OCI-LY7 (cell line): ENCODE measurements at regions not wholly inside any gene's neighbourhood (a gene's known extent, or its start where the extent isn't known, plus 50 kb on each side); places are given as distances from the start of the nearest gene placed in this dataset.

Experiments used
- BruUV-seq: library from RNA; stranded (reverse); fragments of 400-500 nt; replicated peaks from 2 replicates; lab custom pipeline; 2021; lab: Mats Ljungman, UMichigan
- CTCF ChIA-PET: fragments of 300-600 bp; sonication (Branson Sonifier 250); formaldehyde crosslinking; loops from one replicate; lab custom pipeline; 2022; ENCODE audit warnings: antibody characterized with exemption; ENCODE audit not compliant: unreplicated experiment; lab: Charles Lee
- POLR2A ChIA-PET: fragments of 300-600 bp; sonication (Branson Sonifier 250); formaldehyde crosslinking; loops from one replicate; lab custom pipeline; 2022; ENCODE audit warnings: antibody characterized with exemption; lab: Charles Lee
- DNase-seq: peaks from one replicate; pipeline ENCODE4 v3.0.0-alpha.2; 2015; ENCODE audit warnings: low spot score
- H2AFZ ChIP-seq: fragments of 200-600 bp; sonication (generic), shearing (Covaris generic); 2 replicates; pipeline ENCODE4 v1.6.1; 2014; ENCODE audit warnings: mild to moderate bottlenecking, antibody characterized with exemption, low read length, moderate library complexity
- H3K27ac ChIP-seq: fragments of 200-600 bp; sonication (generic); 2 replicates; pipeline ENCODE4 v1.5.1; 2014; ENCODE audit warnings: mixed run types, low read depth, mild to moderate bottlenecking, moderate library complexity, low read length, inconsistent platforms; ENCODE audit not compliant: poor library complexity, severe bottlenecking
- H3K36me3 ChIP-seq: fragments of 200-600 bp; sonication (generic); 2 replicates; pipeline ENCODE4 v1.6.1; 2014; ENCODE audit warnings: mild to moderate bottlenecking, antibody characterized with exemption, low read length, moderate library complexity, mixed read lengths; ENCODE audit not compliant: insufficient read depth
- H3K4me1 ChIP-seq: fragments of 200-600 bp; sonication (generic); 2 replicates; pipeline ENCODE4 v1.5.1; 2014; ENCODE audit warnings: mild to moderate bottlenecking, low read length; ENCODE audit not compliant: insufficient read depth, poor library complexity, severe bottlenecking
- H3K4me2 ChIP-seq: fragments of 200-600 bp; sonication (generic); 2 replicates; pipeline ENCODE4 v1.6.1; 2014; ENCODE audit warnings: mild to moderate bottlenecking, low read length
- H3K4me3 ChIP-seq: fragments of 200-600 bp; sonication (generic); 2 replicates; pipeline ENCODE4 v1.5.1; 2014; ENCODE audit warnings: mild to moderate bottlenecking, low read depth, low read length; ENCODE audit not compliant: poor library complexity, severe bottlenecking
- H3K79me2 ChIP-seq: fragments of 200-600 bp; sonication (generic); 2 replicates; pipeline ENCODE4 v1.6.1; 2016; ENCODE audit warnings: low read depth, mild to moderate bottlenecking, low read length, moderate library complexity, mixed read lengths; ENCODE audit not compliant: insufficient read depth
- H3K9me2 ChIP-seq: fragments of 200-600 bp; sonication (generic); 2 replicates; pipeline ENCODE4 v1.6.1; 2016; ENCODE audit warnings: mild to moderate bottlenecking, low read length, mixed read lengths; ENCODE audit not compliant: insufficient read depth
- H3K9me3 ChIP-seq: fragments of 200-600 bp; sonication (generic); 2 replicates; pipeline ENCODE4 v1.6.1; 2014; ENCODE audit warnings: mild to moderate bottlenecking, mixed run types, low read length, mixed read lengths
- H4K20me1 ChIP-seq: fragments of 200-600 bp; sonication (generic); 2 replicates; pipeline ENCODE4 v1.6.1; 2014; ENCODE audit warnings: mild to moderate bottlenecking, antibody characterized with exemption, low read length, moderate library complexity, mixed read lengths; ENCODE audit not compliant: insufficient read depth
- EZH2phosphoT487 ChIP-seq: fragments of 200-600 bp; sonication (generic); IDR thresholded peaks from 2 replicates; pipeline ENCODE4 v1.6.1; 2018; ENCODE audit warnings: low read depth, borderline replicate concordance, mild to moderate bottlenecking, mixed run types, antibody characterized with exemption, low read length, moderate library complexity, mixed read lengths
- intact Hi-C: fragments of 100-400 bp; cut with micrococcal nuclease; formaldehyde crosslinking; loops from one replicate; pipeline ENCODE4 v1.10.0; 2022; ENCODE audit not compliant: unreplicated experiment
- TF ChIP-seq, protein P1 (sequence below): fragments of 200-600 bp; sonication (generic); conservative IDR thresholded peaks from 2 replicates; pipeline ENCODE4 v1.5.1; 2014; ENCODE audit warnings: mild to moderate bottlenecking, antibody characterized with exemption, low read length, moderate library complexity, mixed read lengths

DNA sequence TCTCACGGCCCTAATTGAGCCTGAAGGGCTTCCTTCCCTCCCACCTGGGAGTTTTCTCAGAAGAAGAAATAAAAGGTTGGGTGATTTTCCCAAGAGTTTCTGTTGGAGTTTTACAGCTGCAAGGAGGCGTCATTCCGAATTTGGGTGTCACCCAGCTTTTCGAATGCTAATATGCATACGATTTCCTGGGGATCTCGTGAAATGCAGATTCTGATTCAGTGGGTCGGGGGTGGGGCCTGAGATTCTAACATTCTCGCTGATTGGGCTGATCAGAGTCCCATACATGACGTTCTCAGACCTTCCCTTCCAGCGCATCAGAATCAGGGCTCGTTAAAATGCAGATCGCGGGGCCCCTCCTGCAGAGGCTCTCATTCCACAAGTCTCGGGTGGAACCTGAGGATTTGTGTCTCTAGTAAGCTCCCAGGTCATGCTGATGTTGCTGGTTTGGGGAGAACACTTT, 125.8 kb upstream of the STX18 start:
- Histone ChIP-seq H3K79me2 (no peaks in the 10 kb centered on the region), H3K27ac (no peak overlapping the region), H3K36me3 (no peaks in the 10 kb centered on the region), H3K9me3 (no peaks in the 10 kb centered on the region), H3K4me3 (no peak overlapping the region), H3K4me2 (no peak overlapping the region), H3K9me2 (no peaks in the 10 kb centered on the region), H2AFZ (no peak overlapping the region), H3K4me1 (no peaks in the 10 kb centered on the region), H4K20me1 (no peaks in the 10 kb centered on the region)
- no TSS peak for BruUV-seq
- DNase-seq, result no peak
- CTCF ChIA-PET, result no interaction called here
- no peak for TF ChIP-seq EZH2phosphoT487
- TF ChIP-seq, protein P1, sequence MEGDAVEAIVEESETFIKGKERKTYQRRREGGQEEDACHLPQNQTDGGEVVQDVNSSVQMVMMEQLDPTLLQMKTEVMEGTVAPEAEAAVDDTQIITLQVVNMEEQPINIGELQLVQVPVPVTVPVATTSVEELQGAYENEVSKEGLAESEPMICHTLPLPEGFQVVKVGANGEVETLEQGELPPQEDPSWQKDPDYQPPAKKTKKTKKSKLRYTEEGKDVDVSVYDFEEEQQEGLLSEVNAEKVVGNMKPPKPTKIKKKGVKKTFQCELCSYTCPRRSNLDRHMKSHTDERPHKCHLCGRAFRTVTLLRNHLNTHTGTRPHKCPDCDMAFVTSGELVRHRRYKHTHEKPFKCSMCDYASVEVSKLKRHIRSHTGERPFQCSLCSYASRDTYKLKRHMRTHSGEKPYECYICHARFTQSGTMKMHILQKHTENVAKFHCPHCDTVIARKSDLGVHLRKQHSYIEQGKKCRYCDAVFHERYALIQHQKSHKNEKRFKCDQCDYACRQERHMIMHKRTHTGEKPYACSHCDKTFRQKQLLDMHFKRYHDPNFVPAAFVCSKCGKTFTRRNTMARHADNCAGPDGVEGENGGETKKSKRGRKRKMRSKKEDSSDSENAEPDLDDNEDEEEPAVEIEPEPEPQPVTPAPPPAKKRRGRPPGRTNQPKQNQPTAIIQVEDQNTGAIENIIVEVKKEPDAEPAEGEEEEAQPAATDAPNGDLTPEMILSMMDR, result no peak
- POLR2A ChIA-PET, result interaction anchor here (0.5 to 0.6 kb wide), 2 partner anchors 11 to 20 kb away, joined by 3 read pairs; no protein-coding TSS in a partner anchor
- intact Hi-C loops, result no loop called here

DNA sequence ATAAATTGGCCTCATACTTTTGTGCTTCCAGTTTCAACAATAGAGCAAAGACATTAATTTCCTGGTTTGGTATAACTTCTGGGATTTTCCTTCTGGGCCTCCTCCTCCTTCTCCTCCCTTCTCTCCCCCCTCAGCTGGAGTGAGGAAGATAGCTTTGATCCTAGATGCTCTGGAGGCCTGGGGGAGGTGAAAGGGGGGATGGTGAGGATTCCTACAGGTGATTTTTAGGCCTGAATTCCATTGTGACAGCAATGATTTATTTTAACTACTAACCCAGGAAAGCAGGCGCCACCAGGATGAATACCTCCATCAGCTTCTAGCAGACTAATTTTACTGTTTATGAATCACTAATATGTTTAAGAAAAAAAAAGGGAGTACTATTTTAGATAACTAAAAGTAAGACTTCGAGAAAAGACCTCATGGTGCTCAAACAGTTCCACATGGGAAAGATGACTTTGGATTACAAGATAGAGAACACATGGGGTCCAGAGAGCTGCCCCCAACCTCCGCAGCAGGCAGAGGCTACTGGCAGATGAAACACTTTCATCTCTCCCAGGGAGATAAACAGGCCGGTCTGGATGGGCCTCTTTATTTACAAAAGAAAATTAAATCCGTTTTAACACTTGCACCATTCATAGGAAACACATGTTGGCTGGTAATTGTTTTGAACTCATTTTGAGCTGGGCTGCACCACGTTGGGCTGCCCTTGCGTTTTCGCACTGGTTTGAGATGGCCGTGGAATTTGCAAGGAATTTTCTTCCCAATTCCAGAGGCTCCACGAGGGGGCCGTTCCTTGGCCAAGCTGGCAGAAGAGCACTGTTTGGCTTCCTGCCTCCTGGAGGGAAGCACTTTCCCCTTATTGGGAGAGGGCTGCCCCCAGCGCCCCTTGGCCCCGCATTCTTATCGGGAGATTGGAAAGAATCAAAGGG, 125.1 kb upstream of the STX18 start:
- Histone ChIP-seq H3K4me1 (no peaks in the 10 kb centered on the region), H3K27ac (no peak overlapping the region), H3K9me2 (no peaks in the 10 kb centered on the region), H2AFZ (no peak overlapping the region), H3K79me2 (no peaks in the 10 kb centered on the region), H3K4me2 (no peak overlapping the region), H3K4me3 (no peak overlapping the region), H3K9me3 (no peaks in the 10 kb centered on the region), H4K20me1 (no peaks in the 10 kb centered on the region), H3K36me3 (no peaks in the 10 kb centered on the region)
- no peak for DNase-seq
- intact Hi-C loops, result no loop called here
- ChIA-PET CTCF (no interaction called here), POLR2A (interaction anchor here (0.6 to 0.7 kb wide), 2 partner anchors 20 to 27 kb away, joined by 3 to 6 read pairs; no protein-coding TSS in a partner anchor)
- no peak for TF ChIP-seq EZH2phosphoT487
- TF ChIP-seq, protein P1, result no peak
- BruUV-seq, result no TSS peak

DNA sequence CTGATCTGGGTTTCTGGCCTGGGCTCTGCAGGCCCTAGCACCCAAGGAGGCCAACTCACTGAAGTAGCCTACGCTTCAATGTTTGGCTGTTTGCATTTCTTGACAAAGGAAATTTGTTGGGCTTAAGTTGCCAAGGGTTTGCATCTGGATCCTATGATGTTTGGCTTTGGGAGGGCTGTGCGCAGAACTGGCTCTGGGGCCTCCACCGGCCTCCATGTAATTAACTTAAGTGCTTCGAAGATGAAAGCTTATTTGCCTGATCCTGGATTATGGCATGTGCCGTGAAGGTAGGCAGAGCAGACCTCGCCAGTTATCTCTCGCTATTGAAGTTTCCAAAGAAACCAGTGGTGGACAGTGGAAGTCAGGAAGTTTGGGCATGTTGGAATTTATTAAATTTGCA, 124.3 kb upstream of the STX18 start:
- no peak for DNase-seq
- TF ChIP-seq, protein P1, result no peak
- no peak for TF ChIP-seq EZH2phosphoT487
- CTCF ChIA-PET, result no interaction called here
- H3K4me3 ChIP-seq, result no peak overlapping the region
- no peak overlapping the region for H3K27ac ChIP-seq
- intact Hi-C loops, result no loop called here
- no peaks in the 10 kb centered on the region for H3K9me2 ChIP-seq
- H4K20me1 ChIP-seq, result no peaks in the 10 kb centered on the region
- H3K9me3 ChIP-seq, result no peaks in the 10 kb centered on the region
- H3K4me2 ChIP-seq, result no peak overlapping the region
- H3K79me2 ChIP-seq, result no peaks in the 10 kb centered on the region
- no peaks in the 10 kb centered on the region for H3K36me3 ChIP-seq
- BruUV-seq, result no TSS peak
- no peaks in the 10 kb centered on the region for H3K4me1 ChIP-seq
- POLR2A ChIA-PET, result interaction anchor here (0.7 kb wide), 1 partner anchor 28 kb away, joined by 6 read pairs; no protein-coding TSS in a partner anchor
- no peak overlapping the region for H2AFZ ChIP-seq
